Inflammatory macrophage treated with lipopolysaccharide for 1 hour (primary cell): ENCODE measurements at regions not wholly inside any gene's neighbourhood (a gene's known extent, or its start where the extent isn't known, plus 50 kb on each side); places are given as distances from the start of the nearest gene placed in this dataset.

Source experiments
- DNase-seq, 2 donors: peaks; one replicate each; pipeline ENCODE4 v3.0.0-alpha.2; 2020 to 2022

GRCh38 chr6:6376845-6377244 lies 56.4 kb upstream of the F13A1 start:
- no peak for DNase-seq

GRCh38 chr6:6377621-6378020 lies 57.2 kb upstream of the F13A1 start:
- DNase-seq, result peak in 1 of 2 donors; percentile 53

DNA sequence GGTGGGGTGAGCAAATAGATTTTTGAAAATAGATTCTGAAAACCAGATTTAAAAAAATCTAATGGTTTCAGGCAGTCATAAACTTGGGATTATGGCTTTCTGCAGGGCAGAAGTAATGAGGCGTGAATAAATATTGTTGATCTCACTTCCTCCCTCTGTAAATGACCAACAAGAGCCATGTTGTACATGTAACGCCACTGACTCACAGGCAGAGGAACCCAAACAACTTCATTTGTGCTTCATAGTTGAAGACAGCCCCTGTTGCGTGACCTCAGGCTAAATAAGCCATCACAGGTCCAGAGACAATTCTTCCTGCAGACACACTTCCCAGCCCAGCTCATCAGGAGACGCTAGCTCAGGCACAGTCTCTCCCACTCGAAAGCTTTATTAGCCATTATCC lies 59.1 kb upstream of the F13A1 start:
- DNase-seq, result peak; percentile 56 to 58

GRCh38 chr6:6384520-6384919 lies 64.1 kb upstream of the F13A1 start:
- DNase-seq, result no peak

DNA sequence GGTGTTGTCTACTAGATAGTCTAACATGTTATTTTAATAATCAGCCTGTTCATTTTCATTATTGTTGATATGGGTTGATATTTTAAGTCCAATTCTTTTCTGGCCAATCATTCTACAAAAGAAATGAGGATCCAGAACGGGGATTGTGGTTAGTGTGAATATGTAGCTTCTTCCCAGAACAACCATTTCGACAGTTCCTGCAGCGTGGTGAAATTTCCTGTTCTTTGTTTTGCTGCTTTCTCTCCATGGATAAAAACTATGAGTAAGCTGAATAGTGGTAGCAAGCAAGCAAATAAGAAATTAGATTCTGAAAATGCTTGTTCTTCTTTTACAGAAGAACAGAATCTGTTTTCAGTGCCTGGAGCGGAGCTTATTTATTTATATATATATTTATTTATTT lies 65.5 kb upstream of the F13A1 start:
- DNase-seq, result peak; percentile 82 to 90

DNA sequence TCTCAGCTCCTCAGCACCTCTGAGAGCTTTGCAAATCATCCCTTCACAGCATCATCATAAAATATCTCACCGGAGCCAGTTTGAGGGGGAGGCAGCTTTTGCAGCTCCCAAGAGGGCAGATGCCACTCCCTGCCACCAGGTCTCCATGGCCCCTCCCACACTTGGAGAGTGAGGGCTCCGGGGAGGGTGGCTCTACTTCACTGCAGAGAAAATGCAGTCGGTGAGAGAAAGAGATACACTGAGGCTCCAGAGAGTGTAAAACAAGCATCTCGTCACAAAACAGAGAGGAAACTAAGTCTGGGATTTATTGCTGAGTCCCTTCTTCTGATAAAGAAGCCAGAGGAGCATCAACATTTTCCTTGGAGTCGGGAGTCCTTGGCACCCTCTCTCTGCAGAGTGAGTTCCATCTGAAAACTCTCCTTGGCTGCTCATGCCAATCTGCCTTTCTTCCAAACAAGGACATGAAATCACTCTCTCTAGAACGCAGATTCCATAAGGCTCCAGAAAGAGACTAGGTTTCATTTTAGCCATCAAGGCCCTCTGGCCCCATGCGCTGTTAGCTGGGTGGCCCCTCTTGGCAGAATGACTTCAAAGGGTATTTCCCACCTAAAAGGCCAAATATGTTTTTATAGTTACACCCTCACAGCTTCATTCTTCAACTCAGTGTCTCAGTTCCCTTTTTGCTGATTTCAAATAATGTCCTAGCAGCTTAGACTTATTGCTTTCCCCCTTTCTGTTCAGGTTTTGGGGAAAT lies 70.6 kb upstream of the F13A1 start:
- peak; percentile 50 to 65 for DNase-seq

DNA sequence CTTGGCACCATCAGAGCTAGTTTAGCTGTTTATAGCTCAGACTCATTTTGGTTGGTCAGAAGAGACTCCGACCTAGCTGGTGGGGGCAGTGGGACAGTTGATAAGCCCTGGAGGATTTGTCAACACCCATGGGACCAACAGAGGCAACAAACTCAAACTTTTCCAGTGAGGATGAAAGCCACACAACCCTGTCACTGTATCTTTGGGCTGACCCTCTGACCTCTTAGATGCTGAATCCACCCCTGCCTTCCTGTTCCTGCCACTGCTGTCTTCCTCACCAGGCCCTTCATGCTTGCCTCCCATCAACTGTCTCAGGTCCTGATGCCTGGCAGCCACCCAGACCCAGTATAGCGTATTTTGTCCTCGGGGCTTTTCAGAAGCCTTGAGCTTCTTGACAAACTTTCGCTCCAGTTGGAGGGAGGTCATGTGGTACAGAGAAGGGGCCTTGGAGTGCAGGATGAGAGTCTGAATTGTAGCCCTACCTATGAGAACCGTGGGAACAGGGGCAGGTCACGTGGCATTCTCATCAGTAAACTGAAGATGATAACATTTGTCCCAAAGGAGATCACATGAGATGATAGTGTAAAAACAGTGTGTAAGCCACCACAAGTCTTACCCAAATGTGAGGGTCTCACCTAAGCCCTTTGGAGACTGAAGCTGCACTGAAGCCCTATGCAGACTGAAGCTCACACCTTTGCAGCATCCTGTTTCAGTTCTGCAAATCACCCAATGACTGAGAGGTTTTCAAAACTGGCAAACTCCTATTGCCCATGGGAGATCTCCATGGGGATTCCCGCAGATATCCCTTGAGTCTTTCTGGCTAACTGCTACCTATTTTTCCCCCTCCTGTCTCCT lies 72.0 kb upstream of the F13A1 start:
- no peak for DNase-seq

DNA sequence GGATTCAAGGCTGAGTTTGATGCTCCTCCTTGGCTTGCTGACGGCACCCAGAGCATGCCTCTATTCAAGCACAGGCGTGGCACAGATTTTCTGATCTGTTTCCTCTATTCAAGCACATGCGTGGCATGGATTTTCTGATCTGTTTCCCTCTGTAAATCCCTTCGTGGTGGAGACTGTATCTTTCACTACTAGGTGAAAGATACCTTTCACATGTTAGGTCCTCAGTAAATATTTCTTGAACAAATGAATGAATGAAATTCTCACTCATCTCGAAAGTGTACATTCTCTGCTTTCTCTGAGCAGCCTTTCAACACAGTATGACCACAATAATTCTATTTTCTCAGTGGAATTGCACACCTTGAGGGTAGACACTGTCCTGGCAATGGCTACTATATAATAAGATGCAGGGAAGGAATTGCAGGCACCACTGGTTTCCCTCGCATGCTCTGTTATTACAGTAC lies 72.6 kb upstream of the F13A1 start:
- no peak for DNase-seq

GRCh38 chr6:6395581-6396197 lies 75.2 kb upstream of the F13A1 start:
- peak; percentile 88 to 90 for DNase-seq

DNA sequence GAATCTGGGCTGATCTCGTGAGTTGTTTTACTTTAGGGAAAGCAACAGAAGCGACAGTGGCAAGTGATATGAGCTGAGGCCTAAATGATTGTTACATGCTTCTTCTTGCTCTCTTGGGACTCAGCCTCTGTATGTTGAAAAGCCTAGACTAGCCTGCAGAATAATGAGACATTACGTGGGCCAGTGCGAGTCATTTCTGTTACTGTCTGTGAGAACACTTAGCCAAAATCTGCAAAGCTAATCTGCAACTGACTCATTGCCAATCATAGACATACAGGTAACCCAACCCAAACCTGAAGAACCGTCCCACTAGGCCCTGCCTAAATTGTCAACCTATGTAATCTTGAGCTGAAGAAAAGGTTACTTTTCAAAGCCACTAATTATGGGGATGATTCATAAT lies 77.4 kb upstream of the F13A1 start:
- DNase-seq, result no peak

- no peak for DNase-seq
Observed at GRCh38 chr6:6399568-6399967, 79.1 kb upstream of the F13A1 start.

GRCh38 chr6:6401401-6401800 lies 80.9 kb upstream of the F13A1 start:
- DNase-seq, result no peak

DNA sequence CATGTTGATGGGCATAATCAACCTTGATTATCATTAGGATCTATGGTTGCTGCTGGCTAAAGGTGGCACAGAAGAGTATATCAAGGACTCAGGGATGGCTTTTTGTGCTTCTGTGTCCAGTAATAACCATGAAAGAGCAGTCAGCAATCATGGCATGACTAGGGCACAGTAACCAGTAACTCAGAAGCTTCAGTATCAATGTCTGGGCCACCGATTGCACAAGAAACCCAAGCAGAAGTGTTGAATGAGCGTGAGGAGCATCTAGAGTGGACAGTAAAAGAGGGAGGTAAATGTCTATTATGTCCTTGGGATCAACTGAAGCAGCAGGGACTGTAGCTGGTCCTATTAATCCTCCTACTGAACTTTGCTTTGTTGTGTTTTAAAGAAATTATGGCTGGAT lies 81.5 kb upstream of the F13A1 start:
- no peak for DNase-seq

DNA sequence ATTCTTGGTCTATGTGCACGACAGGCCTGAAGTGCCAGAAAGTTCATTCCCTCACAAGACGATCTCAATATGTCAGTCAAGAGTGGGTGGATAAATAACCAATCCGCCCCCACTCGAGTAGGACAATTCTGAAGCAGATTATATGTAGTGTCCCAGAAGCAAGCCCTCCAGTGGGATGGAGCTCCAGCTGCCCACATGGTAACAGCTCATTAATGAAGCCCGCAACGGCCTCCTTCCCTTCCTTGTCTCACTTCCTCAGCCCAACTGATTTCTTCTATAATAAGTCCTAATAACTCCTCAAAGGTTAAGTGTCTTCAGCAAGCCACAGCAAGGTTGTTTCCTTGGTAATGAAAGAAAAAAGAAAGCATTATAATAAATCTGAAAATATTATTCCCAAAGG lies 82.1 kb upstream of the F13A1 start:
- peak; percentile 11 to 36 for DNase-seq

DNA sequence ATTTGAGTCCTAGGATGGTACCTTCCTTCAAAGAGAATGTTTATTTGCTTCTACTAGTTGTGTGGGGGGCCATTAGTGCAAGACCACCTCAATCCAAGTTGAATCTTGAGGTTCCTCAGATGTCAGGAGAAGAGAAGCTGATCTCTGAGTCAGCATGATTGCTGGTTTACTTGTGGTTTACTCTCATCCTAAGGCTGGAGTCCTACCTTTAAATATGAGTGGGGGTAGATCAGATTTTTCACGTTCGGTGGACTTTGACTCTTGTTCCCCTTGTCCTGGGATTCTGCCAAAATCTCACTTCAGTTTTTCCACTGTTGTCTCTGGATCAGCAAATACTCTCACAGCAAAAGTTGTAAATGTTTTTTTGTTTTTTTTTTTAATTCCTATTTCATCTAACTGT lies 84.6 kb upstream of the F13A1 start:
- no peak for DNase-seq

- no peak for DNase-seq
Observed at GRCh38 chr6:6405997-6406714, 85.7 kb upstream of the F13A1 start.

GRCh38 chr6:6406715-6407070 lies 86.2 kb upstream of the F13A1 start:
- no peak for DNase-seq

GRCh38 chr6:6407071-6407741 lies 86.7 kb upstream of the F13A1 start:
- no peak for DNase-seq

- DNase-seq, result no peak
Observed at GRCh38 chr6:6409397-6410030, 89.1 kb upstream of the F13A1 start.

DNA sequence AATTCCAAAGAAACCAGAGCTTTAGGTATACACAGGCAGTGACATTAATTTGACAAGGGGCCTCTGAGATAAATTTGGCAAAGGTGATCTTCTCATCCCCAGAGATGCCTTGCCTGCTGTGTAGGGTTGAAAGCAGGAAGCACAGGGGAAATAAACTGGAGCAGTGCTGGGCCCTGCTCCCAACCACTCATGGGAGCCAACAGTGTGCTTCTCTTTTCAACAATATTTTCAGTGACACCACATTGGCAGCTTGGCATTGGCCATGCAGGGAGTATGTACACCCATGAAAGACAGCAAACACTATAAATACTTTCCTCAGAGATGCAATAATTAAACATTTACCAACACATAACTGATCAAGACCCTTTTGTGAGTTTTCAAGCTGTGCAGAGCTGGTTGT lies 90.7 kb upstream of the F13A1 start:
- no peak for DNase-seq

- no peak for DNase-seq
Observed at GRCh38 chr6:6412221-6412620, 91.8 kb upstream of the F13A1 start.

DNA sequence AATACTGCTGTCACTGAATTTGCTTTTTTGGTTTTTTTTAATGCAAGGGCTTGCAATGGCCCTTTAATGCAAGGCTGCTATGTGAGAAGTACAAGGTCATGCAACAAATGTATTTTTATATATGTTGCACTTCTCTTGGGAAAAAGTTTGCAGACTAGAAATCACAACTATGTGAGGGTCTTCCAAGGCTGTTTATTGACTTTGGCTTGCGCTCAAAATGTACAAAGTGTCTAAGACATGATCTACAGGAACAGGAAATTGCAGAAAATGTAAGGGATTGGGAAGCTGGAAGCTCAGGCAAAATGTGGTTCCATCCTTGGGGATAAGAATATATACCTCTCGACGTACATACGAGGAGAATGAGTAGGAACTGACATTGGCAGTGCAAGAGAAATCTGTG lies 92.2 kb upstream of the F13A1 start:
- no peak for DNase-seq
